ENCODE measurements at regions not wholly inside any gene's neighbourhood (a gene's known extent, or its start where the extent isn't known, plus 50 kb on each side); places are given as distances from the start of the nearest gene placed in this dataset.

DNA sequence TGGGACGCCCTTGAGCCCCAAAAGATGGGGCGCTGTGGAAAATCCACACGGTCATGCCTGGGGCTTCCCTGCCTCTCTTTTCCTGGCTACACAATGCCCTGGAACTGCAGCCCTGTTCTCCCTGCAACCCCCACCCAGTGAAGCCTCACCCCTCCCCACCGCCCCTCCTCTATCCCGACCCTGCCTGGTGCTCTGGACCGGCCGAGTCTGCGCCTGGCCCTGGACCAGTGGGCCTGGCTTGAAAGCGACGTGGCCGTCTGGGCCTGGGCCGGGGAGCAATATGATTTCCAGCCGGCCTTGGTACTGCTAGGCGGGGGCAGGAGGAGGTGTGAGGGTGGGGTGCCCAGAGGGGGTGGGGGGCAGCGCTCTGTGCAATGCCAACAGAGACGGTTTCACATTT is 71.0 kb upstream of the RNU6ATAC start:
- intact Hi-C loops (cut with micrococcal nuclease) (no loop called here), dilution Hi-C loops (cut with MboI; ENCODE audit: extremely low pct_ligation_motif_present, low sequenced_read_pairs) (no loop called here)
- Histone ChIP-seq H3K36me3 (ENCODE audit: control insufficient read depth in 2 of 2, extremely low read depth in 1 of 2, insufficient read depth in 2 of 2, low read length in 2 of 2) (no peaks in the 10 kb centered on the region), H3K4me2 (ENCODE audit: insufficient read depth, low read length) (no peak overlapping the region), H3K9me3 (replicated peaks; ENCODE audit: control insufficient read depth, insufficient read depth, low read length) (no peaks in the 10 kb centered on the region), H2AFZ (ENCODE audit: low read depth, low read length) (no peak overlapping the region), H3K27ac (ENCODE audit: insufficient read depth, low read depth, low read length) (no peak overlapping the region), H3K4me3 (replicated peaks in 1 of 3; ENCODE audit: insufficient read depth in 1 of 3, low read depth in 1 of 3, low read length in 3 of 3) (no peak overlapping the region), H3K9ac (replicated peaks; ENCODE audit: extremely low read depth, insufficient read depth, low read length) (no peak overlapping the region), H3K27me3 (ENCODE audit: control insufficient read depth in 2 of 2, insufficient read depth in 2 of 2, low read length in 2 of 2) (no peaks in the 10 kb centered on the region), H3K4me1 (ENCODE audit: control insufficient read depth, extremely low read depth, insufficient read depth, low read length) (no peaks in the 10 kb centered on the region), H4K20me1 (replicated peaks; ENCODE audit: control insufficient read depth, extremely low read depth, insufficient read depth, low read length) (no peaks in the 10 kb centered on the region), H3K9me1 (replicated peaks; ENCODE audit: control insufficient read depth, extremely low read depth, insufficient read depth, low read length) (no peaks in the 10 kb centered on the region), H3K79me2 (ENCODE audit: control insufficient read depth, insufficient read depth, low read length) (no peaks in the 10 kb centered on the region)
- ChIA-PET CTCF (interaction anchor here (1.2 kb wide), 1 partner anchor 8 kb away, joined by 3 read pairs; no protein-coding TSS in a partner anchor), POLR2A (no interaction called here)
- DNase-seq (ENCODE audit: low read depth, low spot score) (no peak), FAIRE-seq (no peak)
- TF ChIP-seq POLR2A (IDR thresholded peaks at IDR 0.05; ENCODE audit: low read depth, low read length) (no peak), GATA2 (IDR thresholded peaks at IDR 0.05; ENCODE audit: insufficient read depth, insufficient read length, low read depth, low read length) (no peak), JUN (IDR thresholded peaks at IDR 0.05; ENCODE audit: borderline replicate concordance, insufficient read depth, insufficient read length, low read depth) (no peak), MYC (IDR thresholded peaks at IDR 0.05; ENCODE audit: low read depth, low read length) (no peak)
- BruUV-seq (replicated peaks) = no TSS peak

GRCh38 chr9:134236001-134236421 is 71.6 kb upstream of the RNU6ATAC start:
- no peaks in the 10 kb centered on the region for H3K9me3 ChIP-seq (replicated peaks; ENCODE audit: control insufficient read depth, insufficient read depth, low read length)
- CTCF ChIA-PET = interaction anchor here (0.7 to 1.2 kb wide), 2 partner anchors 9 to 131 kb away, joined by 3 to 4 read pairs; no protein-coding TSS in a partner anchor
- POLR2A ChIA-PET = no interaction called here
- TF ChIP-seq POLR2AphosphoS5 (IDR thresholded peaks at IDR 0.05; ENCODE audit: insufficient read depth, low read depth, low read length) (no peak), POLR2A (IDR thresholded peaks at IDR 0.05; ENCODE audit: low read depth, low read length) (no peak)
- TF ChIP-seq, protein P1, sequence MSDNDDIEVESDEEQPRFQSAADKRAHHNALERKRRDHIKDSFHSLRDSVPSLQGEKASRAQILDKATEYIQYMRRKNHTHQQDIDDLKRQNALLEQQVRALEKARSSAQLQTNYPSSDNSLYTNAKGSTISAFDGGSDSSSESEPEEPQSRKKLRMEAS (IDR thresholded peaks at IDR 0.05; ENCODE audit: insufficient read depth, insufficient read length) = no peak
- H3K4me3 ChIP-seq (replicated peaks in 1 of 3; ENCODE audit: insufficient read depth in 1 of 3, low read depth in 1 of 3, low read length in 3 of 3) = no peak overlapping the region
- dilution Hi-C loops (cut with MboI; ENCODE audit: extremely low pct_ligation_motif_present, low sequenced_read_pairs) (no loop called here), intact Hi-C loops (cut with micrococcal nuclease) (no loop called here)
- no peaks in the 10 kb centered on the region for H3K9me1 ChIP-seq (replicated peaks; ENCODE audit: control insufficient read depth, extremely low read depth, insufficient read depth, low read length)
- no peak overlapping the region for H3K9ac ChIP-seq (replicated peaks; ENCODE audit: extremely low read depth, insufficient read depth, low read length)
- no peak overlapping the region for H3K27ac ChIP-seq (ENCODE audit: insufficient read depth, low read depth, low read length)
- H2AFZ ChIP-seq (ENCODE audit: low read depth, low read length) = no peak overlapping the region
- H3K36me3 ChIP-seq (ENCODE audit: control insufficient read depth in 2 of 2, extremely low read depth in 1 of 2, insufficient read depth in 2 of 2, low read length in 2 of 2) = no peaks in the 10 kb centered on the region
- H3K4me2 ChIP-seq (ENCODE audit: insufficient read depth, low read length) = no peak overlapping the region
- FAIRE-seq (no peak), DNase-seq (ENCODE audit: low read depth, low spot score) (no peak)
- no peaks in the 10 kb centered on the region for H3K79me2 ChIP-seq (ENCODE audit: control insufficient read depth, insufficient read depth, low read length)
- H4K20me1 ChIP-seq (replicated peaks; ENCODE audit: control insufficient read depth, extremely low read depth, insufficient read depth, low read length) = no peaks in the 10 kb centered on the region
- no TSS peak for BruUV-seq (replicated peaks)
- no peaks in the 10 kb centered on the region for H3K27me3 ChIP-seq (ENCODE audit: control insufficient read depth in 2 of 2, insufficient read depth in 2 of 2, low read length in 2 of 2)
- H3K4me1 ChIP-seq (ENCODE audit: control insufficient read depth, extremely low read depth, insufficient read depth, low read length) = no peaks in the 10 kb centered on the region

Data from endothelial cell of umbilical vein (primary cell).